ENCODE measurements at regions not wholly inside any gene's neighbourhood (a gene's known extent, or its start where the extent isn't known, plus 50 kb on each side); places are given as distances from the start of the nearest gene placed in this dataset.

- ATAC-seq (ENCODE audit: insufficient read depth, low read depth), result no peak
These were observed 215.7 kb downstream of the PLA2G4A start for GRCh38 chr1:187044411-187044810.

GRCh38 chr1:187045371-187045770 lies 216.6 kb downstream of the PLA2G4A start:
- DNase-seq, result no peak
- no peaks in the 10 kb centered on the region for H3K9me3 ChIP-seq (ENCODE audit: insufficient read depth, low read length, severe bottlenecking)
- H3K4me2 ChIP-seq (ENCODE audit: insufficient read depth, low read length), result no peak overlapping the region
- no peak overlapping the region for H3K9ac ChIP-seq (ENCODE audit: low read depth, low read length)
- no peak overlapping the region for H3K4me3 ChIP-seq (ENCODE audit: low read depth in 1 of 2, low read length in 2 of 2)
- no peak overlapping the region for H2AFZ ChIP-seq (ENCODE audit: low read depth, low read length)
- H3K27ac ChIP-seq (ENCODE audit: low read length), result no peak overlapping the region
- no peaks in the 10 kb centered on the region for H4K20me1 ChIP-seq (ENCODE audit: insufficient read depth, low read length)
- H3K79me2 ChIP-seq (ENCODE audit: insufficient read depth, low read length), result no peaks in the 10 kb centered on the region
- ATAC-seq (ENCODE audit: insufficient read depth, low read depth), result no peak
- no peaks in the 10 kb centered on the region for H3K4me1 ChIP-seq (ENCODE audit: insufficient read depth, low read length)
- H3K36me3 ChIP-seq (ENCODE audit: insufficient read depth, low read length), result no peaks in the 10 kb centered on the region
- TF ChIP-seq EZH2 (IDR thresholded peaks at IDR 0.05; ENCODE audit: borderline replicate concordance, low read depth, low read length, severe bottlenecking), result no peak
- no peak for TF ChIP-seq CTCF (IDR thresholded peaks at IDR 0.05; ENCODE audit: borderline replicate concordance, extremely low read depth, low read length, poor library complexity, severe bottlenecking)
- no peaks in the 10 kb centered on the region for H3K27me3 ChIP-seq (ENCODE audit: insufficient read depth, low read length, poor library complexity)

More at GRCh38 chr1:187044411-187044810, 215.7 kb downstream of the PLA2G4A start:
- H3K9me3 ChIP-seq (ENCODE audit: insufficient read depth, low read length, severe bottlenecking), result no peaks in the 10 kb centered on the region
- H3K4me1 ChIP-seq (ENCODE audit: insufficient read depth, low read length), result no peaks in the 10 kb centered on the region
- H3K27me3 ChIP-seq (ENCODE audit: insufficient read depth, low read length, poor library complexity), result no peaks in the 10 kb centered on the region
- no peak overlapping the region for H3K27ac ChIP-seq (ENCODE audit: low read length)
- H2AFZ ChIP-seq (ENCODE audit: low read depth, low read length), result no peak overlapping the region
- no peak overlapping the region for H3K9ac ChIP-seq (ENCODE audit: low read depth, low read length)
- no peak overlapping the region for H3K4me3 ChIP-seq (ENCODE audit: low read depth in 1 of 2, low read length in 2 of 2)
- TF ChIP-seq EZH2 (IDR thresholded peaks at IDR 0.05; ENCODE audit: borderline replicate concordance, low read depth, low read length, severe bottlenecking) (no peak), CTCF (IDR thresholded peaks at IDR 0.05; ENCODE audit: borderline replicate concordance, extremely low read depth, low read length, poor library complexity, severe bottlenecking) (no peak)
- no peak overlapping the region for H3K4me2 ChIP-seq (ENCODE audit: insufficient read depth, low read length)
- DNase-seq, result no peak
- H3K36me3 ChIP-seq (ENCODE audit: insufficient read depth, low read length), result no peaks in the 10 kb centered on the region
- H4K20me1 ChIP-seq (ENCODE audit: insufficient read depth, low read length), result no peaks in the 10 kb centered on the region
- no peaks in the 10 kb centered on the region for H3K79me2 ChIP-seq (ENCODE audit: insufficient read depth, low read length)

DNA sequence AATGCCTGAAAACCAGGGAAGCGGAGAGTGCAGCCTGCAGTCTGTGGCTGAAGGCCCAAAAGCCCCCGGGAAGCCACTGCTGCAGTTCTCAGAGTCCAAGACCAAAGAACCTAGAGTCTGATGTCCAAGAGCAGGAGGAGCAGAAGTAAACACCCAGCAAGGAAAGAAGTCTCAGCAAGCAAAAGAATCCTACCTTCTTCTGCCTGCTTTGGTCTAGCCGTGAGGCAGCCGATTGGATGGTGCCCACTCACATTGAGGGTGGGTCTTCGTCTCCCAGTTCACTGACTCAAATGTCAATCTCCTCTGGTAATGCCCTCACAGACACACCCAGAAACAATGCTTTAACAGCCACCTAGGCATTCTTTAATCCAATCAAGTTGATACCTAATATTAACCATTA lies 217.5 kb downstream of the PLA2G4A start:
- TF ChIP-seq CTCF (IDR thresholded peaks at IDR 0.05; ENCODE audit: borderline replicate concordance, extremely low read depth, low read length, poor library complexity, severe bottlenecking) (no peak), EZH2 (IDR thresholded peaks at IDR 0.05; ENCODE audit: borderline replicate concordance, low read depth, low read length, severe bottlenecking) (no peak)
- no peak for DNase-seq
- Histone ChIP-seq H3K9ac (ENCODE audit: low read depth, low read length) (no peak overlapping the region), H3K9me3 (ENCODE audit: insufficient read depth, low read length, severe bottlenecking) (no peaks in the 10 kb centered on the region), H3K4me1 (ENCODE audit: insufficient read depth, low read length) (no peaks in the 10 kb centered on the region), H3K4me2 (ENCODE audit: insufficient read depth, low read length) (no peak overlapping the region), H2AFZ (ENCODE audit: low read depth, low read length) (no peak overlapping the region), H3K79me2 (ENCODE audit: insufficient read depth, low read length) (no peaks in the 10 kb centered on the region), H3K36me3 (ENCODE audit: insufficient read depth, low read length) (no peaks in the 10 kb centered on the region), H3K4me3 (ENCODE audit: low read depth in 1 of 2, low read length in 2 of 2) (no peak overlapping the region), H4K20me1 (ENCODE audit: insufficient read depth, low read length) (no peaks in the 10 kb centered on the region), H3K27me3 (ENCODE audit: insufficient read depth, low read length, poor library complexity) (no peaks in the 10 kb centered on the region), H3K27ac (ENCODE audit: low read length) (no peak overlapping the region)
- no peak for ATAC-seq (ENCODE audit: insufficient read depth, low read depth)

DNA sequence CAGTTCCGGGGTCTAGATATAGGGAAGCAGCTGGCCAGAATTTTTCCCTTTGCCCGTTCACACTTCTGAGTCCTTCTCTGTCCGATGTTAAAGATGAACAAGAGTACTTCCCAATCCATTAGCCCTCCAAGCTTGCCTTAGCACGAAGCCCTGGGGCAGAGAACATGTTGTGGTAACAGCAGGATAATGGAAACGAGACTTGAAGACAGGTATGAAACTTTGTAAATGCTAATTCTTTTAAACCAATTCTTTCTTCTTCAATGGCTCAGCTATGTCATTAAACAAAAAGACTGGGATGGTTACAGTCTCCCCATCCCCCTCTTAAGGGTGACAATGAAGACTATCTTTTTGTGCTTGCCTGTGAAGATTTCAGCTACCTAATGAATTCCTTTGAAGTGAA lies 218.5 kb downstream of the PLA2G4A start:
- H4K20me1 ChIP-seq (ENCODE audit: insufficient read depth, low read length), result no peaks in the 10 kb centered on the region
- H3K27me3 ChIP-seq (ENCODE audit: insufficient read depth, low read length, poor library complexity), result no peaks in the 10 kb centered on the region
- no peaks in the 10 kb centered on the region for H3K9me3 ChIP-seq (ENCODE audit: insufficient read depth, low read length, severe bottlenecking)
- no peak overlapping the region for H3K4me2 ChIP-seq (ENCODE audit: insufficient read depth, low read length)
- ATAC-seq (ENCODE audit: insufficient read depth, low read depth) (no peak), DNase-seq (no peak)
- H3K27ac ChIP-seq (ENCODE audit: low read length), result no peak overlapping the region
- H3K79me2 ChIP-seq (ENCODE audit: insufficient read depth, low read length), result no peaks in the 10 kb centered on the region
- H3K9ac ChIP-seq (ENCODE audit: low read depth, low read length), result no peak overlapping the region
- no peaks in the 10 kb centered on the region for H3K36me3 ChIP-seq (ENCODE audit: insufficient read depth, low read length)
- no peak overlapping the region for H2AFZ ChIP-seq (ENCODE audit: low read depth, low read length)
- no peak overlapping the region for H3K4me3 ChIP-seq (ENCODE audit: low read depth in 1 of 2, low read length in 2 of 2)
- H3K4me1 ChIP-seq (ENCODE audit: insufficient read depth, low read length), result no peaks in the 10 kb centered on the region
- no peak for TF ChIP-seq CTCF (IDR thresholded peaks at IDR 0.05; ENCODE audit: borderline replicate concordance, extremely low read depth, low read length, poor library complexity, severe bottlenecking)
